ENCODE measurements at regions not wholly inside any gene's neighbourhood (a gene's known extent, or its start where the extent isn't known, plus 50 kb on each side); places are given as distances from the start of the nearest gene placed in this dataset.

GRCh38 chr4:24464566-24464965 is 119.8 kb downstream of the DHX15 start:
- Mint-ChIP-seq H3K27ac (ENCODE audit: low read depth, unreplicated experiment) (no peak overlapping the region), H3K36me3 (ENCODE audit: insufficient read depth, unreplicated experiment) (no peaks in the 10 kb centered on the region), H3K9me3 (ENCODE audit: unreplicated experiment) (no peaks in the 10 kb centered on the region), H3K4me3 (ENCODE audit: unreplicated experiment) (no peak overlapping the region), H3K27me3 (ENCODE audit: insufficient read depth, unreplicated experiment) (peaks cover 37% of the 10 kb centered on the region), H3K4me1 (ENCODE audit: insufficient read depth, unreplicated experiment) (peaks cover under 1% of the 10 kb centered on the region)
- BruUV-seq (replicated peaks) = no TSS peak
- ChIA-PET CTCF (interaction anchor here (0.5 to 0.9 kb wide), 4 partner anchors 8 to 84 kb away, joined by 3 to 7 read pairs (median 4); no protein-coding TSS in a partner anchor), POLR2A (no interaction called here)
- intact Hi-C loops (cut with micrococcal nuclease) = no loop called here
- no peak for TF ChIP-seq CTCF (IDR thresholded peaks at IDR 0.05; ENCODE audit: unreplicated experiment)
- DNase-seq (ENCODE audit: unreplicated experiment) = no peak

- no peaks in the 10 kb centered on the region for H3K36me3 Mint-ChIP-seq (ENCODE audit: insufficient read depth, unreplicated experiment)
- H3K27me3 Mint-ChIP-seq (ENCODE audit: insufficient read depth, unreplicated experiment) = peaks cover 15% of the 10 kb centered on the region
- no peak overlapping the region for H3K27ac Mint-ChIP-seq (ENCODE audit: low read depth, unreplicated experiment)
- TF ChIP-seq CTCF (IDR thresholded peaks at IDR 0.05; ENCODE audit: unreplicated experiment) = no peak
- no TSS peak for BruUV-seq (replicated peaks)
- no peaks in the 10 kb centered on the region for H3K9me3 Mint-ChIP-seq (ENCODE audit: unreplicated experiment)
- CTCF ChIA-PET = interaction anchor here (0.7 kb wide), 1 partner anchor 8 kb away, joined by 4 read pairs; no protein-coding TSS in a partner anchor
- intact Hi-C loops (cut with micrococcal nuclease) = no loop called here
- POLR2A ChIA-PET = no interaction called here
- DNase-seq (ENCODE audit: unreplicated experiment) = no peak
- H3K4me1 Mint-ChIP-seq (ENCODE audit: insufficient read depth, unreplicated experiment) = no peaks in the 10 kb centered on the region
- no peak overlapping the region for H3K4me3 Mint-ChIP-seq (ENCODE audit: unreplicated experiment)
Observed at GRCh38 chr4:24456431-24456830, 127.9 kb downstream of the DHX15 start.

- TF ChIP-seq CTCF (IDR thresholded peaks at IDR 0.05; ENCODE audit: unreplicated experiment) = no peak
- DNase-seq (ENCODE audit: unreplicated experiment) = no peak
- Mint-ChIP-seq H3K27ac (ENCODE audit: low read depth, unreplicated experiment) (no peak overlapping the region), H3K36me3 (ENCODE audit: insufficient read depth, unreplicated experiment) (no peaks in the 10 kb centered on the region), H3K4me3 (ENCODE audit: unreplicated experiment) (no peak overlapping the region), H3K4me1 (ENCODE audit: insufficient read depth, unreplicated experiment) (no peaks in the 10 kb centered on the region), H3K27me3 (ENCODE audit: insufficient read depth, unreplicated experiment) (peaks cover 14% of the 10 kb centered on the region), H3K9me3 (ENCODE audit: unreplicated experiment) (no peaks in the 10 kb centered on the region)
- ChIA-PET CTCF (interaction anchor here (0.6 kb wide), 1 partner anchor 1285 kb away, joined by 4 read pairs; no protein-coding TSS in a partner anchor), POLR2A (no interaction called here)
- intact Hi-C loops (cut with micrococcal nuclease) = no loop called here
- BruUV-seq (replicated peaks) = no TSS peak
Observed at GRCh38 chr4:24453951-24454350, 130.4 kb downstream of the DHX15 start.

- H3K36me3 Mint-ChIP-seq (ENCODE audit: insufficient read depth, unreplicated experiment) = no peaks in the 10 kb centered on the region
- POLR2A ChIA-PET = interaction anchor here (0.7 kb wide), 1 partner anchor 1185 kb away, joined by 3 read pairs; no protein-coding TSS in a partner anchor
- no peaks in the 10 kb centered on the region for H3K9me3 Mint-ChIP-seq (ENCODE audit: unreplicated experiment)
- BruUV-seq (replicated peaks) = no TSS peak
- CTCF ChIA-PET = interaction anchor here (1.2 kb wide), 1 partner anchor 35 kb away, joined by 3 read pairs; no protein-coding TSS in a partner anchor
- H3K27me3 Mint-ChIP-seq (ENCODE audit: insufficient read depth, unreplicated experiment) = peaks cover 17% of the 10 kb centered on the region
- intact Hi-C loops (cut with micrococcal nuclease) = no loop called here
- H3K27ac Mint-ChIP-seq (ENCODE audit: low read depth, unreplicated experiment) = no peak overlapping the region
- TF ChIP-seq CTCF (IDR thresholded peaks at IDR 0.05; ENCODE audit: unreplicated experiment) = no peak
- H3K4me1 Mint-ChIP-seq (ENCODE audit: insufficient read depth, unreplicated experiment) = no peaks in the 10 kb centered on the region
- DNase-seq (ENCODE audit: unreplicated experiment) = no peak
- H3K4me3 Mint-ChIP-seq (ENCODE audit: unreplicated experiment) = no peak overlapping the region
Observed at GRCh38 chr4:24451870-24452269, 132.5 kb downstream of the DHX15 start.
